ENCODE measurements at regions not wholly inside any gene's neighbourhood (a gene's known extent, or its start where the extent isn't known, plus 50 kb on each side); places are given as distances from the start of the nearest gene placed in this dataset.

GRCh38 chr5:87671146-87671545 lies 258.4 kb upstream of the CCNH start:
- Histone ChIP-seq H3K4me1 (no peaks in the 10 kb centered on the region), H3K27ac (no peak overlapping the region), H3K9me3 (no peaks in the 10 kb centered on the region), H3K27me3 (no peaks in the 10 kb centered on the region), H3K36me3 (no peaks in the 10 kb centered on the region), H3K4me3 (no peak overlapping the region)
- no peak for DNase-seq (ENCODE audit: low spot score in 2 of 2)
- no peak for TF ChIP-seq CTCF (IDR thresholded peaks at IDR 0.05)
- no peak for TF ChIP-seq EP300 (IDR thresholded peaks at IDR 0.05)
- WGBS, 2 donors = 62 to 77% methylated on average over 4 of the region's 4 CpGs

DNA sequence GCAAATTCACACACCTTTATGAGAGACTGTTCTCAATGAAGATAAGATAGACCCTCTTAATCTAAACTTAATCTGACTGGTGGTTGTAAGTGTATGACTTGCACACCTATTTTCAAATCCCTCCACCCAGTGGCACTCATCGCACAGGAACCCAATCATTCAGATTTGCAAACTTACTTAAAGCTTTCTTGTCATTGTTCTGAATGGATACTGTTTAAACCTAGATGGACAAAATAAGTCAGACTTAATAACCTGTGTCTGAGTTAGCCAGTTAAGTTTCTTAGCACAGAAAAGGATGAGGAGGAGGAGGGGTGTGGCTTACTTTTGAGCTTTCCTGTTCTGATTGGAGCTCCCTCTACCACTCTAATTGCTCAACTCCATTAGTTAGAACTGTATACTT lies 252.4 kb upstream of the CCNH start:
- Histone ChIP-seq H3K27me3 (no peaks in the 10 kb centered on the region), H3K9me3 (no peaks in the 10 kb centered on the region), H3K4me1 (no peaks in the 10 kb centered on the region), H3K4me3 (no peak overlapping the region), H3K27ac (no peak overlapping the region), H3K36me3 (no peaks in the 10 kb centered on the region)
- no peak for TF ChIP-seq EP300 (IDR thresholded peaks at IDR 0.05)
- no peak for TF ChIP-seq CTCF (IDR thresholded peaks at IDR 0.05)
- TF ChIP-seq POLR2A (IDR thresholded peaks at IDR 0.05) = no peak
- 81 to 94% methylated on average over 1 of the region's 1 CpG for WGBS, 2 donors
- no peak for DNase-seq (ENCODE audit: low spot score in 2 of 2)

GRCh38 chr5:87661784-87662566 lies 249.2 kb upstream of the CCNH start:
- Histone ChIP-seq H3K27me3 (no peaks in the 10 kb centered on the region), H3K36me3 (no peaks in the 10 kb centered on the region), H3K4me1 (no peaks in the 10 kb centered on the region), H3K4me3 (no peak overlapping the region), H3K27ac (no peak overlapping the region), H3K9me3 (no peaks in the 10 kb centered on the region)
- no peak for DNase-seq (ENCODE audit: low spot score in 2 of 2)
- TF ChIP-seq EP300 (IDR thresholded peaks at IDR 0.05) (no peak), POLR2A (IDR thresholded peaks at IDR 0.05) (no peak), CTCF (IDR thresholded peaks at IDR 0.05) (no peak)
- WGBS, 2 donors = 77 to 88% methylated on average over 2 of the region's 2 CpGs

DNA sequence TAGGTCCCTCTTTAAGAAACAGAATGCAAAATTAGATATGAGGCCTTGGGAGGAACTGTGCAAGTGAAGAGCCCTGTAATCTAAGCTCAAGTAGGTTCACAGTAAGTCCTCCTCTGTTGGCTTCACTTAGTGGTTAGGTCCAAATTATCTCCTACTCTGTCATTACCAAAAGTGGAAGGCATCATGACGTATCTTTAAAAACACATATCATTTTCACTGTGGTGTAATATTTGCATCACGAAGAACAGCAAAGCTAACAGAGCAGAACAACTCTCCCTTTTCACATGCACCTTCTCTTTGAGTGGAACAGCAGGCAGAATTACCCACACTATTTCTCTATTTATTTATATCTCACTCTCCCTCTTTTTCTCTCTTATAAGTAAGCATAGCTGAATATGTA lies 240.5 kb upstream of the CCNH start:
- no peak for DNase-seq (ENCODE audit: low spot score in 2 of 2)
- no peak for TF ChIP-seq EP300 (IDR thresholded peaks at IDR 0.05)
- no peak for TF ChIP-seq POLR2A (IDR thresholded peaks at IDR 0.05)
- no peaks in the 10 kb centered on the region for H3K36me3 ChIP-seq
- no peak overlapping the region for H3K4me3 ChIP-seq
- no peak overlapping the region for H3K27ac ChIP-seq
- 93 to 94% methylated on average over 2 of the region's 2 CpGs for WGBS, 2 donors
- no peaks in the 10 kb centered on the region for H3K27me3 ChIP-seq
- no peaks in the 10 kb centered on the region for H3K4me1 ChIP-seq
- H3K9me3 ChIP-seq = no peaks in the 10 kb centered on the region

DNA sequence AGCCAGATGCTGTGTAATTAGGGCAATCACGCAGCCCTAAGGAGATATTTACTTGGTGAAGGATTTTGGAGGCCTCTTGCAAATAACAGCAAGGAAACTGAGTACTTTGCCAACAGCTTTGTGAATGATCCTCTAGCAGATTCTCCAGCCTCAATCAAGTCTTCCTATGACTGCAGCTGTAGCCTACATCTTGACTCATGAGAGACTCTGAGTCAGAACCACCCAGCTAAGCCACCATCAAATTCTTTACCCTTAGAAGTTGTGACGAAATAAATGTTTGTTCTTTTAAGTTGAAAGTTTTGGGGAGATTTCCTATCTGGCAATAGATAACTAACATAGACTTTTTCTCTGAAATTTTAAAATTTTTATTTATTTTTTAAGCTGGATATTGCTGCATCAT lies 237.6 kb upstream of the CCNH start:
- no peak overlapping the region for H3K27ac ChIP-seq
- 59 to 73% methylated on average over 2 of the region's 2 CpGs for WGBS, 2 donors
- DNase-seq (ENCODE audit: low spot score in 2 of 2) = no peak
- H3K4me3 ChIP-seq = no peak overlapping the region
- no peaks in the 10 kb centered on the region for H3K27me3 ChIP-seq
- H3K4me1 ChIP-seq = no peaks in the 10 kb centered on the region
- H3K36me3 ChIP-seq = no peaks in the 10 kb centered on the region
- H3K9me3 ChIP-seq = no peaks in the 10 kb centered on the region
- TF ChIP-seq EP300 (IDR thresholded peaks at IDR 0.05) (no peak), POLR2A (IDR thresholded peaks at IDR 0.05) (no peak), CTCF (IDR thresholded peaks at IDR 0.05) (no peak)

Data from tibial nerve (tissue), 4 donors.